ENCODE measurements at regions not wholly inside any gene's neighbourhood (a gene's known extent, or its start where the extent isn't known, plus 50 kb on each side); places are given as distances from the start of the nearest gene placed in this dataset.
"Not testable (repeated sequence)": the region's sequence is repeated elsewhere in the genome, so short reads cannot be mapped to it uniquely, and the experiment has no call there.

DNA sequence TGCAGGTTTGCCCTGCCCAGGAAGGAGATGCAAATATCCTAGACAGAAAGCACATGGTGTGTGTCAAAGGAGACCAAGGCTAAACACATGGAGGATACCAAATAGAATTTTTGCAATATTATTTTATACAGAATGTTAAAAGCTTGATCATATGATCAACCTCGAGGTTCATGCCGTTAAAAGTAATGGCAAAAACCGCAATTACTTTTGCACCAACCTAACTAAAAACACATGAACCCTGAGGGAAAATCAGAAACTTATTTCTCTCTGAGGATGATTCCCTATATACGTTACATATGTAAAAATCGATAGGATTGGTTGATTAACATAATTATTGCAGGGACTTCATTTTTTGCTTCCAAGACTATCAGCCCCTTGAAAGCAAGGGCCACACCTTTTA is 88.1 kb downstream of the MZT1 start:
- H3K27me3 ChIP-seq (ENCODE audit: control insufficient read depth in 1 of 2, insufficient read depth in 2 of 2, low read length in 2 of 2): no peaks in the 10 kb centered on the region
- H3K4me3 ChIP-seq (ENCODE audit: low read depth in 1 of 2, low read length in 2 of 2): no peak overlapping the region
- no peaks in the 10 kb centered on the region for H3K36me3 ChIP-seq (ENCODE audit: control insufficient read depth in 1 of 2, insufficient read depth in 2 of 2, low read length in 2 of 2)
- no peaks in the 10 kb centered on the region for H3K4me1 ChIP-seq (ENCODE audit: control insufficient read depth in 1 of 2, insufficient read depth in 2 of 2, low read length in 2 of 2)
- no peak overlapping the region for H3K9ac ChIP-seq (ENCODE audit: low read depth in 1 of 2, low read length in 2 of 2)
- H3K27ac ChIP-seq (ENCODE audit: low read depth, low read length): no peak overlapping the region
- no peaks in the 10 kb centered on the region for H3K9me3 ChIP-seq (ENCODE audit: control insufficient read depth in 1 of 2, low read length in 2 of 2)

- Histone ChIP-seq H3K4me3 (ENCODE audit: low read depth in 1 of 2, low read length in 2 of 2) (no peak overlapping the region), H3K4me1 (ENCODE audit: control insufficient read depth in 1 of 2, insufficient read depth in 2 of 2, low read length in 2 of 2) (no peaks in the 10 kb centered on the region), H3K9ac (ENCODE audit: low read depth in 1 of 2, low read length in 2 of 2) (no peak overlapping the region), H3K27me3 (ENCODE audit: control insufficient read depth in 1 of 2, insufficient read depth in 2 of 2, low read length in 2 of 2) (no peaks in the 10 kb centered on the region), H3K9me3 (ENCODE audit: control insufficient read depth in 1 of 2, low read length in 2 of 2) (no peaks in the 10 kb centered on the region), H3K36me3 (ENCODE audit: control insufficient read depth in 1 of 2, insufficient read depth in 2 of 2, low read length in 2 of 2) (no peaks in the 10 kb centered on the region), H3K27ac (ENCODE audit: low read depth, low read length) (no peak overlapping the region)
Measured at GRCh38 chr13:72638059-72638815, 89.2 kb downstream of the MZT1 start.

GRCh38 chr13:72637561-72637960 is 89.9 kb downstream of the MZT1 start:
- H3K27me3 ChIP-seq (ENCODE audit: control insufficient read depth in 1 of 2, insufficient read depth in 2 of 2, low read length in 2 of 2): no peaks in the 10 kb centered on the region
- no peaks in the 10 kb centered on the region for H3K9me3 ChIP-seq (ENCODE audit: control insufficient read depth in 1 of 2, low read length in 2 of 2)
- H3K4me1 ChIP-seq (ENCODE audit: control insufficient read depth in 1 of 2, insufficient read depth in 2 of 2, low read length in 2 of 2): no peaks in the 10 kb centered on the region
- H3K36me3 ChIP-seq (ENCODE audit: control insufficient read depth in 1 of 2, insufficient read depth in 2 of 2, low read length in 2 of 2): no peaks in the 10 kb centered on the region
- no peak overlapping the region for H3K4me3 ChIP-seq (ENCODE audit: low read depth in 1 of 2, low read length in 2 of 2)
- H3K27ac ChIP-seq (ENCODE audit: low read depth, low read length): no peak overlapping the region
- H3K9ac ChIP-seq (ENCODE audit: low read depth in 1 of 2, low read length in 2 of 2): no peak overlapping the region

DNA sequence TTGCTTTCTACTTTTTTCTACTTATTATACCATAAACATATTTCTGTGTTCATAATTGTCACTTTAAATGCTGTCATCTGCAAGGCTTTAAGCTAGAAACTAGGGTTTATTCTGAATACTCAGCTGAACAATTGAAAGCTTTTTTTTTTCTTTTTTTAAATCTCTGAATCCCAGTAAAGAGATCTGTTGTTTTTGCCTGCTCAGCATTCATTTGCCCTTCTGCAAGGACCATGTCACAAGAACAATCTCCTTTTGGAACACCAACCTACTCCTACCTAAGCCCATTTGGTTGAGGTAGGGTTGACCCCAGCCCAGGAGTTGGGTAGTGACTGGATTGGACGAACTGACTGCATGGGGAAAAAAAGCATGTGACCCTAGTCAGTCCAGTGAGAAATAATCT is 92.6 kb downstream of the MZT1 start:
- Histone ChIP-seq H3K36me3 (ENCODE audit: control insufficient read depth in 1 of 2, insufficient read depth in 2 of 2, low read length in 2 of 2) (no peaks in the 10 kb centered on the region), H3K4me1 (ENCODE audit: control insufficient read depth in 1 of 2, insufficient read depth in 2 of 2, low read length in 2 of 2) (no peaks in the 10 kb centered on the region), H3K27ac (ENCODE audit: low read depth, low read length) (no peak overlapping the region), H3K27me3 (ENCODE audit: control insufficient read depth in 1 of 2, insufficient read depth in 2 of 2, low read length in 2 of 2) (no peaks in the 10 kb centered on the region), H3K4me3 (ENCODE audit: low read depth in 1 of 2, low read length in 2 of 2) (no peak overlapping the region), H3K9ac (ENCODE audit: low read depth in 1 of 2, low read length in 2 of 2) (no peak overlapping the region), H3K9me3 (ENCODE audit: control insufficient read depth in 1 of 2, low read length in 2 of 2) (no peaks in the 10 kb centered on the region)

GRCh38 chr13:72622546-72622945 is 104.9 kb downstream of the MZT1 start:
- no peak overlapping the region for H3K4me3 ChIP-seq (ENCODE audit: low read depth in 1 of 2, low read length in 2 of 2)
- no peak overlapping the region for H3K27ac ChIP-seq (ENCODE audit: low read depth, low read length)
- H3K27me3 ChIP-seq (ENCODE audit: control insufficient read depth in 1 of 2, insufficient read depth in 2 of 2, low read length in 2 of 2): no peaks in the 10 kb centered on the region
- no peaks in the 10 kb centered on the region for H3K9me3 ChIP-seq (ENCODE audit: control insufficient read depth in 1 of 2, low read length in 2 of 2)
- H3K36me3 ChIP-seq (ENCODE audit: control insufficient read depth in 1 of 2, insufficient read depth in 2 of 2, low read length in 2 of 2): no peaks in the 10 kb centered on the region
- H3K4me1 ChIP-seq (ENCODE audit: control insufficient read depth in 1 of 2, insufficient read depth in 2 of 2, low read length in 2 of 2): no peaks in the 10 kb centered on the region
- no peak overlapping the region for H3K9ac ChIP-seq (ENCODE audit: low read depth in 1 of 2, low read length in 2 of 2)

GRCh38 chr13:72620874-72621273 is 106.6 kb downstream of the MZT1 start:
- H3K4me3 ChIP-seq (ENCODE audit: low read depth in 1 of 2, low read length in 2 of 2): no peak overlapping the region
- no peaks in the 10 kb centered on the region for H3K4me1 ChIP-seq (ENCODE audit: control insufficient read depth in 1 of 2, insufficient read depth in 2 of 2, low read length in 2 of 2)
- no peaks in the 10 kb centered on the region for H3K9me3 ChIP-seq (ENCODE audit: control insufficient read depth in 1 of 2, low read length in 2 of 2)
- H3K36me3 ChIP-seq (ENCODE audit: control insufficient read depth in 1 of 2, insufficient read depth in 2 of 2, low read length in 2 of 2): no peaks in the 10 kb centered on the region
- H3K27ac ChIP-seq (ENCODE audit: low read depth, low read length): no peak overlapping the region
- no peak overlapping the region for H3K9ac ChIP-seq (ENCODE audit: low read depth in 1 of 2, low read length in 2 of 2)
- no peaks in the 10 kb centered on the region for H3K27me3 ChIP-seq (ENCODE audit: control insufficient read depth in 1 of 2, insufficient read depth in 2 of 2, low read length in 2 of 2)

GRCh38 chr13:72617951-72618350 is 109.5 kb downstream of the MZT1 start:
- H3K9ac ChIP-seq (ENCODE audit: low read depth in 1 of 2, low read length in 2 of 2): no peak overlapping the region
- H3K27ac ChIP-seq (ENCODE audit: low read depth, low read length): no peak overlapping the region
- H3K4me1 ChIP-seq (ENCODE audit: control insufficient read depth in 1 of 2, insufficient read depth in 2 of 2, low read length in 2 of 2): no peaks in the 10 kb centered on the region
- H3K27me3 ChIP-seq (ENCODE audit: control insufficient read depth in 1 of 2, insufficient read depth in 2 of 2, low read length in 2 of 2): no peaks in the 10 kb centered on the region
- no peaks in the 10 kb centered on the region for H3K36me3 ChIP-seq (ENCODE audit: control insufficient read depth in 1 of 2, insufficient read depth in 2 of 2, low read length in 2 of 2)
- no peak overlapping the region for H3K4me3 ChIP-seq (ENCODE audit: low read depth in 1 of 2, low read length in 2 of 2)
- no peaks in the 10 kb centered on the region for H3K9me3 ChIP-seq (ENCODE audit: control insufficient read depth in 1 of 2, low read length in 2 of 2)

DNA sequence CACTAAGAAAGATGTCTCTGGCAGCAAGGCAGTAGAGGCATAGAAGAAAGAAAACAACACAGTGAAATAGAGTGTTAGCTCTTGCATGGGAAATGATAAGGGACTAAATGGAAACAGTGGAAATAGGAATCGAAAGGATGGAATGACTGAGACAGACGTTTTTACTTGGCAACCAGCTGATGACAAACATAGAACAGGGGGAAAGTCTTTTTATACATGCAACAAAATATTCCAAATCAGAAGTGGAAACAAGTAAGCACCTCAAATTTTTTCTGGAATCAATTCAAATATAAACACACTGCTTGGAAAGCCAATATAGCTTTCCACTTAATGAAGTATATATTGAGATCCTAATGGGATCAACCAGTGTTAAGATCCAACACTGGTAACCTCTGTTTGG is 110.2 kb downstream of the MZT1 start:
- Histone ChIP-seq H3K36me3 (ENCODE audit: control insufficient read depth in 1 of 2, insufficient read depth in 2 of 2, low read length in 2 of 2) (no peaks in the 10 kb centered on the region), H3K4me3 (ENCODE audit: low read depth in 1 of 2, low read length in 2 of 2) (no peak overlapping the region), H3K4me1 (ENCODE audit: control insufficient read depth in 1 of 2, insufficient read depth in 2 of 2, low read length in 2 of 2) (no peaks in the 10 kb centered on the region), H3K9ac (ENCODE audit: low read depth in 1 of 2, low read length in 2 of 2) (no peak overlapping the region), H3K27me3 (ENCODE audit: control insufficient read depth in 1 of 2, insufficient read depth in 2 of 2, low read length in 2 of 2) (no peaks in the 10 kb centered on the region), H3K9me3 (ENCODE audit: control insufficient read depth in 1 of 2, low read length in 2 of 2) (no peaks in the 10 kb centered on the region), H3K27ac (ENCODE audit: low read depth, low read length) (no peak overlapping the region)

DNA sequence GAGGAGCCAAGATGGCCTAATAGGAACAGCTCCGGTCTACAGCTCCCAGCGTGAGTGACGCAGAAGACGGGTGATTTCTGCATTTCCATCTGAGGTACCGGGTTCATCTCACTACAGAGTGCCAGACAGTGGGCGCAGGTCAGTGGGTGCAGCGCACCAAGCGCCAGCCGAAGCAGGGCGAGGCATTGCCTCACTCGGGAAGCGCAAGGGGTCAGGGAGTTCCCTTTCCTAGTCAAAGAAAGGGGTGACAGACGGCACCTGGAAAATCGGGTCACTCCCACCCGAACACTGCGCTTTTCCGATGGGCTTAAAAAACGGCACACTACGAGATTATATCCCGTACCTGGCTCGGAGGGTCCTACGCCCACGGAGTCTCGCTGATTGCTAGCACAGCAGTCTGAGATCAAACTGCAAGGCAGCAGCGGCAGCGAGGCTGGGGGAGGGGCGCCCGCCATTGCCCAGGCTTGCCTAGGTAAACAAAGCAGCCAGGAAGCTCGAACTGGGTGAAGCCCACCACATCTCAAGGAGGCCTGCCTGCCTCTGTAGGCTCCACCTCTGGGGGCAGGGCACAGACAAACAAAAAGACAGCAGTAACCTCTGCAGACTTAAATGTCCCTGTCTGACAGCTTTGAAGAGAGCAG is 117.1 kb downstream of the MZT1 start:
- not testable (repeated sequence) for H3K9ac ChIP-seq (ENCODE audit: low read depth in 1 of 2, low read length in 2 of 2); H3K4me1 ChIP-seq (ENCODE audit: control insufficient read depth in 1 of 2, insufficient read depth in 2 of 2, low read length in 2 of 2); H3K27ac ChIP-seq (ENCODE audit: low read depth, low read length); H3K36me3 ChIP-seq (ENCODE audit: control insufficient read depth in 1 of 2, insufficient read depth in 2 of 2, low read length in 2 of 2); H3K27me3 ChIP-seq (ENCODE audit: control insufficient read depth in 1 of 2, insufficient read depth in 2 of 2, low read length in 2 of 2); H3K9me3 ChIP-seq (ENCODE audit: control insufficient read depth in 1 of 2, low read length in 2 of 2); H3K4me3 ChIP-seq (ENCODE audit: low read depth in 1 of 2, low read length in 2 of 2)

DNA sequence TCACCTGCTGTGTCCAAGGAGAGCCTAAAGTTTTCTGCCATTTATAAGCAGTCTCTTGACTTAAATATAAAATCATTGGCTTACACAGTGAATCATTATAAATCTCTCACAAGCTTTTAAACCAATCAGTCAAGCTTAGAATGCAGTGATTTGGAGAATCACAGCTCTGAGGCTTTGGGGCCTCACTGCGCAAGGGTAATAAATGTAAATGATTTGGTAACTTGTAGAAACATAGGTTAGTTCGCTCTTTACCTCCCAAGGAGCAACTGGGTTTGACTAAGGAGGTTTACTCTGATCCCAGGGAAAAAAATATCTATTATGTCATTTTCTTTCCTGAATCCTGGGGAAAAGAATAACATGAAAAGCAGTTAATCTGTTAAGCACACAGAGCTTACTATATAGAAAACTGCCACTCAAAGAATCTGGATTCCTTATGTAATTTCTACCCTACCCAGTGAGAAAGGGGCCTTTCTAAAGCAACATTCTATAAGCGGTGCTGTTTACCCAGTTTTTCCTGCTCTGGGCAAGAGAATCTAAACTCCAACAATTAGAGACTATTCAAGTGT is 128.2 kb downstream of the MZT1 start:
- H3K9ac ChIP-seq (ENCODE audit: low read depth in 1 of 2, low read length in 2 of 2): no peak overlapping the region
- H3K27me3 ChIP-seq (ENCODE audit: control insufficient read depth in 1 of 2, insufficient read depth in 2 of 2, low read length in 2 of 2): no peaks in the 10 kb centered on the region
- no peak overlapping the region for H3K4me3 ChIP-seq (ENCODE audit: low read depth in 1 of 2, low read length in 2 of 2)
- no peaks in the 10 kb centered on the region for H3K9me3 ChIP-seq (ENCODE audit: control insufficient read depth in 1 of 2, low read length in 2 of 2)
- no peaks in the 10 kb centered on the region for H3K4me1 ChIP-seq (ENCODE audit: control insufficient read depth in 1 of 2, insufficient read depth in 2 of 2, low read length in 2 of 2)
- H3K36me3 ChIP-seq (ENCODE audit: control insufficient read depth in 1 of 2, insufficient read depth in 2 of 2, low read length in 2 of 2): no peaks in the 10 kb centered on the region
- no peak overlapping the region for H3K27ac ChIP-seq (ENCODE audit: low read depth, low read length)

Measured in duodenal mucosa (tissue), 2 donors.